GM20431 (cell line): ENCODE measurements at regions not wholly inside any gene's neighbourhood (a gene's known extent, or its start where the extent isn't known, plus 50 kb on each side); places are given as distances from the start of the nearest gene placed in this dataset.

ENCODE experiments used
- in situ Hi-C: fragments of 300-500 bp; cut with MseI, MboI; formaldehyde crosslinking; loops from one replicate; pipeline ENCODE4 v1.15.0; 2020; ENCODE audit warnings: low sequenced_read_pairs; ENCODE audit not compliant: unreplicated experiment

DNA sequence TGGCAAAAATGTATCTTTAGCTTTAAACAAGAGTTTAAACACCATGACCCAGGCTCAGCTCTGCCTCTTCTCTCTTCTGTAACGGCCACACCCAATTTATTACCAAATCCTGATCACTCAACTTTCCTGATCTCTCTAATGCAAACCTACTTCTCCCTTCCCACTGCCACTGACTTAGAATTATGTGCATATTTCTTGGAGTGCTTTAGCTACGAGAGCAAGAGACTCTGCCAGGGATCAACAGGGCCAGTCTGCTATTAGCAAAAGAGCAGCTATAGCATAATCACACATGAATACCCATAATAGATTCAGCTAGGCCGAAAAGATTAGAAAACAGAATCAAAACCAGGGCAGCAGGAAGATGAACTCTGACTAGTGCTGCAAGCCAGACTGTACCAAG, 215.5 kb downstream of the MRPL39 start:
- in situ Hi-C loops = no loop called here

- in situ Hi-C loops = no loop called here
Measured at GRCh38 chr21:25390701-25391100, 216.6 kb downstream of the MRPL39 start.

- in situ Hi-C loops = no loop called here
Measured at GRCh38 chr21:25387665-25388064, 219.6 kb downstream of the MRPL39 start.

GRCh38 chr21:25385911-25386474, 221.3 kb downstream of the MRPL39 start:
- in situ Hi-C loops = no loop called here

DNA sequence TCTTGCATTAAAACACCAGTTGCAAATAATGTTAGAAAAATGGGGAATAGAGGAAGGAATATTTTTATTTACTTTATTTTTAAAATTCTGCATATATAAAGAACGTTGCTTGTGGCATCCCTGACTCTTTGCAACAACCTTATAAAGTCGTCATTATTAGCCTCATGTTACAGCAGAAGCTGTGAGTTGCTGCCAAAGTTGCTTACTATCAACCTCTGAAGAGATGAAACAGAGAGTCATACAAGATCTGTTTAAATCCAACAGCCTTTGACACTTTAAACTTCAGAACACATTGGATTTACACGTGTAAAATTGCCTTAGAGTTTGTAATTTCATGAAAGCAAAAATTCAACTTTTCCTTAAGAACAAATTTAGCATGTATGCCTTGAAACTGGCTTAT, 221.9 kb downstream of the MRPL39 start:
- in situ Hi-C loops = no loop called here

DNA sequence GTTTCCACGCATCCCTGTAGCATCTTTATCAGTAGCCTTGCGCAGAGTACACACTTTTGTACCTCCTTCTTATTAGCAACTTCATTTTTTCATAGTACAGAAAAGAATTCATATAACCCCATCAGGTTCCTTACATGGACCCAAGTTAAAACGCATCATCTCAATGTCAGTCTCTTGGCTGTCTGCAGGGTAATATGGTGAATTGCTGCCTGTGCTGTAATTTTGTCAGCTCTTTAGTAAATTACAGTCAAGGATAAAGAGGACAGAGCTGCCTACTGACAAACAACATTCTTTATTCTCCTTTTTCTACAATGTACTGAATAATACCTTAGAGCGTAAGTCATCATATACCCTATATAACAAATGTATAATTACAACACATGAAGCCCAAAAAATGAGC, 222.5 kb downstream of the MRPL39 start:
- in situ Hi-C loops = no loop called here

DNA sequence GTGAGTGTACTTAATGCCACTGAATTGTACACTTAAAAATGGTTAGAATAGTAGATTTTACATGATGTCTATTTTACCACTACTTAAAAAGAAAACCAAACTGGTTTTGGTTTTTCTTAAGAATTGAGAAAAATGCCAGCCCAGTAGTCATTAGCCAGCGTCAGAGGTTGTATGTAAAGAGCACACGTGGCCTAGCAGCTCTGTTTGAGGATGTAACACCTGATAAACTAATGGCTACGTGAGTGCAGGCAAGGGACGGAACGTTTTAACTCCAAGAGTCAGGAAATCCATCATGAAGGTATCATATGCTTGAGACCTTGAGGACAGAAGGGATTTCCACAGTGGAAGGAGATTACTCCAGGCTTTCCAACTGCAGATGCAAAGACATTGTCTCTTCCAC, 223.7 kb downstream of the MRPL39 start:
- in situ Hi-C loops = no loop called here

GRCh38 chr21:25381936-25382452, 225.3 kb downstream of the MRPL39 start:
- in situ Hi-C loops = no loop called here

DNA sequence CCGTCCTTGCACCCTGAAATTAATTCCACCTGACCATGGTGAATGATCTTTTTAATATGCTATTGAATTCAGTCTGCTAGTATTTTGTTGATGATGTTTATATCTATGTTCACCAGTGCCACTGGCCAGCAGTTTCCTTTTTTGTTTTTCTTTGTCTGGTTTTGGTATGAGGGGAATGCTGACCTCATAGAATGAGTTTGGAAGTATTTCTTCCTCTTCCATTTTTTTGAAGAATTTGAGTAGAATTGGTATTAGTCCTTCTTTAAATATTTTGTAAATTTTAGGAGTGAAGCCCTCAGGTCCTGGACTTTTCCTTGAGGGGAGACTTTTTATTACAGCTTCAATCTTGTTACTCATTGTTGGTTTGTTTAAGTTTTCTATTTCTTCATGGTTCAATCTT, 231.6 kb downstream of the MRPL39 start:
- in situ Hi-C loops = no loop called here

DNA sequence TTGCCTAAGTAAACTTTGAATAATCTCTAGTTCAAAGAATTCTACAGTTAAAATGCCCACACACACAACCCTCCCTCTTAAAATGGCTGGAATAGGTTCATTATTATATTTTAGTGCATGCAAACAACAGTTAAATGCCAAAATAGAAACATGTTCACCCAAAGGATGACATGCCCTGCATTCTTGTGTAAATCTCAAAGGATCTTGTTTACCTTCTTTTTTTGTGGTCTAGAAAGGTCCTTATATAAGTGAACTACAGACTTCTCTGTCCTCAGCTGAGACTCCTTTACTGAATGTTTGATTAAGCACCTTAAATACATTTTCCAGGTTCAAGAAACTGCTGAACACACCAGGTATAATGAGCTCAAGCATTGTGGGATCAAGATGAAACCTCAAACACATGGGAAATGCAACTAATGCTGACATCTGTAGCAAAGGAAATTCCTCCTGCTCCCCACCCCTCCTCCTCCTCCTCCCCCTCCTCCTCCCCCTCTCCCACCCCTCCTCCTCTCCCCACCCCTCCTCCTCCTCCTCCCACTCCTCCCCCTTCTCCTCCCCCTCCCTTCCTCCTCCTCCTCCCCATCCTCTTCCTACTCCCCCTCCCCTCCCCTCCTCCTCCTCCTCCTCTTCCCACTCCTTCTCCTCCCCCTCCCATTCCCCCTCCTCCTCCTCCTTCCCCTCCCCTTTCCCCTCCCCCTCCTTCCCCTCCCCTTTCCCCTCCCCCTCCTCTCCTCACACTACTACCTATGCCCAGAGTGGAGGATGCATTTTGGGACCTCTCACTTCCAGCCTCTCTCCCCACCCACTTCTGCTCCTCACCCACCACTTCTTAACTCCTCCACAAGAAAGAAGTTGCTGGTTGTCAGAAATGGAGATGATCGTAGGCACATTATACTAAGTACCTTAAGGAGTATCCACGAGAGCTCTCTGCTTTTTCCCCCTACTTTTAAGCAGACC, 233.9 kb downstream of the MRPL39 start:
- in situ Hi-C loops = no loop called here

GRCh38 chr21:25371841-25372425, 235.3 kb downstream of the MRPL39 start:
- in situ Hi-C loops = no loop called here

- in situ Hi-C loops = no loop called here
Measured at GRCh38 chr21:25370311-25370744, 237.0 kb downstream of the MRPL39 start.

GRCh38 chr21:25369524-25370300, 237.6 kb downstream of the MRPL39 start:
- in situ Hi-C loops = no loop called here

DNA sequence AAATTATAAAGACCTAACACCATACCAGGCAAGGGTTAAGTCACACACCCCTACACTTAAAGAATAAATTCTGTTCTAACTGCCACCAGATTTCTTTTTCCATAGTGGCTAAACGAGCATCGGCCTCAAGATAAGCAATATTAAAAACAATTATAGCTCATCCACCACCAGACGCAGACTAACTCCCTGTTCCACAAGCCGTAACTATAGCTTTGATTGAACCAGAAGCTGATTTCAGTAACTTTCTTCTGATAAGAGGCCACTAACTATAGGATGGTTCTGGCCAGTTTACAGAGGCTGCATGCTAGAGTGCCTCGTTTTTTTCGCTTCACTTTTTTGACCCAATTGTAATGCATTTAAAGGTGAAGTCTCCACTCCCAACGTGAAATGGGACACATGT, 238.8 kb downstream of the MRPL39 start:
- in situ Hi-C loops = no loop called here

DNA sequence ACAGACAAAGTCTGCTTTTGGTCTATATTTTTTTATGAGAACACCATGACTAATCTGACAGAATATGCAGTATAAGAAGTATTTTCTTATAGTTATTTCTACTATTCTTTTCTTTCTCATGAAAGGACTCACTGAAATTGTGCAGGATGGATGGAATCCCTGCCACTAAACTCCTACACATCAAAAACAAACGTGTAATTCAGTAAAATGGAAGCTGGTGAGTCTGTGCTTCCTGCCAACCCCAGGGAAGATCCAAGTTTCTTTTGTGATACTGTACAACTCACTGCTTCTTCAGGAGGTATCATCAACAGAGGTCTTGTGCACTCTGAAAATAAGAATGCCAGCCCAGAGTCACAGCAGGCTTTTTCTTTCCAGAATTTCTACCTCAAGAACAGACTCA, 241.2 kb downstream of the MRPL39 start:
- in situ Hi-C loops = no loop called here

GRCh38 chr21:25362375-25363267, 244.7 kb downstream of the MRPL39 start:
- in situ Hi-C loops = no loop called here

DNA sequence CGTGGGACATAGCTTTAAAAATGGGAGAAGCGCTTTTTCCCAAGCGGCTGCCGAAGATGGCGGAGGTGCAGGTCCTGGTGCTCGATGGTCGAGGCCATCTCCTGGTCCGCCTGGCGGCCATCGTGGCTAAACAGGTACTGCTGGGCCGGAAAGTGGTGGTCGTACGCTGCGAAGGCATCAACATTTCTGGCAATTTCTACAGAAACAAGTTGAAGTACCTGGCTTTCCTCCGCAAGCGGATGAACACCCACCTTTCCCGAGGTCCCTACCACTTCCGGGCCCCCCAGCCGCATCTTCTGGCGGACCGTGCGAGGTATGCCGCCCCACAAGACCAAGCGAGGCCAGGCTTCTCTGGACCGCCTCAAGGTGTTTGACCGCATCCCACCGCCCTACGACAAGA, 245.5 kb downstream of the MRPL39 start:
- in situ Hi-C loops = no loop called here

DNA sequence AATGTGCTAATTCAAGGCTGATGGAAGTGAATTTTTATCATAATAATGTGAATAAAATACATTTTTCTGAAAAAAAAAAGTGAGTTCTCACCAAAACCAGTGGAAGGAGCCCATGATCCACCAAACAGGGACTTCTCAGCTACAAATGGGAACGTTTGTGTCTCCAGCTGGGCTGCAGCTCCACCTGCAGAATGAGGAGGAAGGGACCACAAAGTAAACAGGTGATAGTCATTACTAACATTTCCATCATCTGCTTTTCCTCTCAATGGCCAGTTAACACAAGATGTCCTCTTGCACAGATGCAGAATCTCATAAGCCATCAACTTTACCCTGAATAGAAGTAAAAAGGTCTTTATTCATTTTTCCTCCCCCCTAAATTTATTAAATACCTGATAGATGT, 246.2 kb downstream of the MRPL39 start:
- in situ Hi-C loops = no loop called here

DNA sequence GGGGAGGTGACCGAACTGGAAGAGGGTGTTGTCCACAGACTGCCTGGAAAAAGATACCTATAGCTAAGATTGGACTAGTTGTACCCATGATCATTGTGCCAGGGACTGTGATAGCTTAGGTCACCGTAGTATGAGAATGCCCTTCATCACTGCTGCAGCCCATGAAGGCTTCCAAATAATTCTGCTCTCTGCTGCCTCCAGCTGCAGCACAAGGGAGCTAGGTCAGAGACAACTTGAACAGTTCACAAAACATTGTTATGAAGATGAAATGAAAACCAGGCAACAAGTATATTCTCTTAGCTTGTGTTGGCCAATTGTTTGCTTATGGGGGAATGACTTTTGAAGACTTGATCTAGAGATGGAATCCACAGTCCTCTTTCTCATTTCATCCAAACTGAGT, 246.7 kb downstream of the MRPL39 start:
- in situ Hi-C loops = no loop called here
